ENCODE measurements at regions not wholly inside any gene's neighbourhood (a gene's known extent, or its start where the extent isn't known, plus 50 kb on each side); places are given as distances from the start of the nearest gene placed in this dataset.

GRCh38 chr1:29860056-29860455 lies 623.7 kb downstream of the PTPRU start:
- 56 to 82% (median 64%) methylated on average over 1 of the region's 1 CpG for WGBS, 3 donors
- Histone ChIP-seq H3K4me3 (no peak overlapping the region), H3K36me3 (no peaks in the 10 kb centered on the region), H3K27ac (no peak overlapping the region), H3K27me3 (no peaks in the 10 kb centered on the region), H3K9me3 (peaks cover 0 to 10% of the 10 kb centered on the region in 2 donors), H3K4me1 (ENCODE audit: insufficient read depth) (no peaks in the 10 kb centered on the region)
- DNase-seq, result no peak
- intact Hi-C loops (cut with DNase I), result no loop called here
- TF ChIP-seq EP300 (IDR thresholded peaks at IDR 0.05), result no peak
- TF ChIP-seq CTCF (IDR thresholded peaks at IDR 0.05), result no peak
- TF ChIP-seq POLR2A (IDR thresholded peaks at IDR 0.05), result no peak

DNA sequence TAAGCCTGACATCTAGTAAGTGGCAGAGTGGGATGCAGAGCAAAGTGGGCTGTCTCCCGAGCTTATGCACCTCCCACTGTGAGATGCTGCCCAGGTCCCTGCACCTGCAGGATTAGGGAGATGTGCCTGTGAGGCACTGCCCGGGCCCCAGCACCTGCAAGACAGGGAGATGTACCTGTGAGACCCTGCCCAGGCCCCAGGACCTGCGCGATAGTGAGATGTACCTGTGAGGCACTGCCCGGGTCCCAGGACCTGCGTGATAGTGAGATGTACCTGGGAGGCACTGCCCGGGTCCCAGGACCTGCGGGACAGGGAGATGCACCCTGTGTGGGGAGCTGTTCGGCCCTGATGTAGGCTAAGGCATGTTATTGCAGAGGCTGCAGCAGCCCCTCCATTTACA lies 622.8 kb downstream of the PTPRU start:
- DNase-seq, result no peak
- no peak overlapping the region for H3K27ac ChIP-seq
- no peak for TF ChIP-seq CTCF (IDR thresholded peaks at IDR 0.05)
- no peak for TF ChIP-seq EP300 (IDR thresholded peaks at IDR 0.05)
- TF ChIP-seq POLR2A (IDR thresholded peaks at IDR 0.05), result no peak
- WGBS, 3 donors, result 75 to 82% (median 79%) methylated on average over 9 of the region's 9 CpGs
- H3K36me3 ChIP-seq, result no peaks in the 10 kb centered on the region
- H3K4me3 ChIP-seq, result no peak overlapping the region
- H3K9me3 ChIP-seq, result peaks cover 0 to 10% of the 10 kb centered on the region in 2 donors
- no peaks in the 10 kb centered on the region for H3K27me3 ChIP-seq
- intact Hi-C loops (cut with DNase I), result no loop called here
- no peaks in the 10 kb centered on the region for H3K4me1 ChIP-seq (ENCODE audit: insufficient read depth)

GRCh38 chr1:29858646-29859045 lies 622.3 kb downstream of the PTPRU start:
- no peak for DNase-seq
- WGBS, 3 donors, result 2 to 15% (median 3%) methylated on average over 6 of the region's 6 CpGs
- no peaks in the 10 kb centered on the region for H3K4me1 ChIP-seq (ENCODE audit: insufficient read depth)
- TF ChIP-seq POLR2A (IDR thresholded peaks at IDR 0.05) (no peak), CTCF (IDR thresholded peaks at IDR 0.05) (no peak), EP300 (IDR thresholded peaks at IDR 0.05) (no peak)
- intact Hi-C loops (cut with DNase I), result no loop called here
- H3K4me3 ChIP-seq, result no peak overlapping the region
- H3K36me3 ChIP-seq, result no peaks in the 10 kb centered on the region
- H3K9me3 ChIP-seq, result peaks cover 0 to 10% of the 10 kb centered on the region in 2 donors
- no peak overlapping the region for H3K27ac ChIP-seq
- H3K27me3 ChIP-seq, result no peaks in the 10 kb centered on the region

GRCh38 chr1:29856340-29857114 lies 620.2 kb downstream of the PTPRU start:
- Histone ChIP-seq H3K27ac (no peak overlapping the region), H3K36me3 (no peaks in the 10 kb centered on the region), H3K4me1 (ENCODE audit: insufficient read depth) (no peaks in the 10 kb centered on the region), H3K9me3 (peaks cover 0 to 10% of the 10 kb centered on the region in 2 donors), H3K27me3 (no peaks in the 10 kb centered on the region), H3K4me3 (no peak overlapping the region)
- intact Hi-C loops (cut with DNase I), result no loop called here
- WGBS, 3 donors, result 58 to 68% (median 59%) methylated on average over 12 of the region's 12 CpGs
- TF ChIP-seq EP300 (IDR thresholded peaks at IDR 0.05), result no peak
- DNase-seq, result no peak

- Histone ChIP-seq H3K36me3 (no peaks in the 10 kb centered on the region), H3K9me3 (peaks cover 0 to 4% of the 10 kb centered on the region in 2 donors), H3K4me1 (ENCODE audit: insufficient read depth) (no peaks in the 10 kb centered on the region), H3K27ac (no peak overlapping the region), H3K4me3 (no peak overlapping the region), H3K27me3 (no peaks in the 10 kb centered on the region)
- intact Hi-C loops (cut with DNase I), result no loop called here
- TF ChIP-seq CTCF (IDR thresholded peaks at IDR 0.05), result no peak
- TF ChIP-seq EP300 (IDR thresholded peaks at IDR 0.05), result no peak
- TF ChIP-seq POLR2A (IDR thresholded peaks at IDR 0.05), result no peak
- DNase-seq, result no peak
- WGBS, 3 donors, result 92 to 94% (median 94%) methylated on average over 10 of the region's 10 CpGs
Observed at GRCh38 chr1:29855561-29856160, 619.3 kb downstream of the PTPRU start.

Measured in ovary (tissue), 7 donors.